ENCODE measurements at regions not wholly inside any gene's neighbourhood (a gene's known extent, or its start where the extent isn't known, plus 50 kb on each side); places are given as distances from the start of the nearest gene placed in this dataset.

GRCh38 chr18:57856128-57856527 is 53.0 kb upstream of the ATP8B1 start:
- TF ChIP-seq CTCF (IDR thresholded peaks at IDR 0.05; ENCODE audit: low read depth, low read length) (no peak), EZH2phosphoT487 (IDR thresholded peaks at IDR 0.05; ENCODE audit: low read depth) (no peak)
